Suprapubic skin (tissue), 3 donors: ENCODE measurements at regions not wholly inside any gene's neighbourhood (a gene's known extent, or its start where the extent isn't known, plus 50 kb on each side); places are given as distances from the start of the nearest gene placed in this dataset.

Experiments
- CTCF ChIP-seq, 2 donors: fragments of 200-600 bp in 1 of 2; fragments of 450-650 bp in 1 of 2; sonication (generic) in 1 of 2; IDR thresholded peaks; one replicate each; pipeline ENCODE4 v1.5.1; 2016 to 2019; ENCODE audit warnings: antibody characterized with exemption in 2 of 2, mild to moderate bottlenecking in 1 of 2, moderate library complexity in 1 of 2
- POLR2A ChIP-seq, 2 donors: fragments of 450-650 bp; IDR thresholded peaks; one replicate each; pipeline ENCODE4 v1.6.1; 2017; ENCODE audit warnings: antibody characterized with exemption in 2 of 2, mild to moderate bottlenecking in 2 of 2, moderate library complexity in 2 of 2

DNA sequence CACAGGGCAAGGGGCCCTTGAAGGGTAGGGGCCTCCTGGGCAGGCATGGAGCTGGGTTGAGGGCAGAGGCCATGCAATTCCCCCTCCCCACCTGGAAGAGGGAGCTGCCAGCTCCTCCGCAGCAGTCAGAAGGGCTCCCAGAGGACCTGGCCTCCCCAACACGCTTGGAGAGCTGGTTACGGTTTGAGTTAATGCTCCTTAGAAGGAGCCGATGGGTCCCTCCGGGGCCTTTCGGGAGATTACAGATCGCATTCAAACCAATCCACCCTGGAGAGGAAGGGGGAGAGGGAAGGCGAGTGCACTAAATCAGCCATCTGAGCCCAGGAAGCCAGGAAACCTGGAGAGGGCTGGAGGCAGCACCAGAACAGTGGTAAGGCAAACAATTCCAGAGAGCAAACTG, 106.3 kb upstream of the CSF3R start:
- no peak for TF ChIP-seq CTCF (IDR thresholded peaks at IDR 0.05)
- TF ChIP-seq POLR2A (IDR thresholded peaks at IDR 0.05), result no peak
